GM19238 (cell line): ENCODE measurements at regions not wholly inside any gene's neighbourhood (a gene's known extent, or its start where the extent isn't known, plus 50 kb on each side); places are given as distances from the start of the nearest gene placed in this dataset.

Experiments used
- DNase-seq: peaks from one replicate; pipeline ENCODE4 v3.0.0; 2011; ENCODE audit warnings: low spot score; ENCODE audit not compliant: insufficient read length

DNA sequence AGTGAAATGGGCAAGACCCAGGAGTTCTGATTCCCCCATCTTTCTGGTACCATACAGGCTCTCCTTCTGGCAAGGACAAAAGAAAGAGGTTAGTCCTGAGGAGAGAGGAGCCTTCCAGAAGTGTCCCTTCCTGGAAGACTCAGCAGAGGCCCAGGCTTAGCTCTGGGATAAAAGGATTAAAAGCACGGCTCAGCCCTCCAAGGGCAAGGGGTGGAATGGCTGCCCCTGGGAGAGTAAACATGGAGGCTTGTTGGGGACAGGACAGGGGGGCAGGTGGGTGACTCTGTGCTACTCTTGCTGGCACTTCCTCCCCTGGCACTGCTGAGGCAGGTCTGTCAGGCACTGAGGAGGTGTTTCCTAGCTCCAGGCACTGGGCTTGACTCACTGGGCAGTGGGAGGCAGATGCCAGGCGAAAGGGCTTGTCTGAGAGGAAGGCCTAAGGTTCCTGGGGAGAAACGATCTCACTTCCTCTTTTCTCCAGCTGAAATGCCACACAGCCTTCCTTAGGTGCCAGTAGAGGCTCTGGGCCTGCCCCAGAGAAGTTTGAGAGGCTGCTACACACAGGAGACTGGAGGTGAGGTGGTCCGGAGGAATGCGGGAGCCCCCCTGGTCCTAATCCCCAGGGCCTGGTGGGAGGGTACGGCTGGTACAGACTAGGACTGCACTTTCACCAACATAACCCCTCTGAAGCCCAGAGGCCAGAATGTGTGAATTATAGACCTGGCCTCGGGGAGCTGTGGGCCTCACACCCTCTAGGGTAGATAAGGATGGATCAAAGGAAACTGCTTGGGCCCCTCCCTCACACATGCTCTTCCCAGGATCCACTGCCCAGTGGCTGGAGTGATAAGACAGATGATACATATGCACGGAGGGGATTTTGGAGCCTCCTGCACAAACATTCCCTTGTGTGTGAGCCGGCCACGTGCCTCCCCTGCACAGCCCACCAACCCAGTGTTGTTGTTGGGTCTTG lies 63.2 kb upstream of the PODXL start:
- no peak for DNase-seq

DNA sequence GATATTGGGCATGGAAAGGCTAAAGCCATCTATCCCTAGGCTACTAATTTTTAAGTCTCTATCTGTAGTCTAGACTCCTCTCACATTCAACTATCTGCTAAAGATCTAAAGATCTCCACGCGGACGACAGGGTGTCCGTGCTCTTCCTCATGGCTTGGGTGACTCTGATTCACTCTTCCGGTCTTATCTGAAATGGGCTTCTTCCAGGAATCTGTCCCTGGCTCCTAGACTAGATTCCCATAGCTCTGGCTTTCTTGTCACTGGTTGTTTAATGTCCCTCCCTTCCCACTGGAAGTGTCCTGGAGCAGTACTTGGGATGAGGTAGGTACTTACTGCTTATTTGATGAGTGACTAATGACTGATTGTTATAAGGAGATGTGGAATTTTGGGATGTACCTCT lies 62.0 kb upstream of the PODXL start:
- no peak for DNase-seq

DNA sequence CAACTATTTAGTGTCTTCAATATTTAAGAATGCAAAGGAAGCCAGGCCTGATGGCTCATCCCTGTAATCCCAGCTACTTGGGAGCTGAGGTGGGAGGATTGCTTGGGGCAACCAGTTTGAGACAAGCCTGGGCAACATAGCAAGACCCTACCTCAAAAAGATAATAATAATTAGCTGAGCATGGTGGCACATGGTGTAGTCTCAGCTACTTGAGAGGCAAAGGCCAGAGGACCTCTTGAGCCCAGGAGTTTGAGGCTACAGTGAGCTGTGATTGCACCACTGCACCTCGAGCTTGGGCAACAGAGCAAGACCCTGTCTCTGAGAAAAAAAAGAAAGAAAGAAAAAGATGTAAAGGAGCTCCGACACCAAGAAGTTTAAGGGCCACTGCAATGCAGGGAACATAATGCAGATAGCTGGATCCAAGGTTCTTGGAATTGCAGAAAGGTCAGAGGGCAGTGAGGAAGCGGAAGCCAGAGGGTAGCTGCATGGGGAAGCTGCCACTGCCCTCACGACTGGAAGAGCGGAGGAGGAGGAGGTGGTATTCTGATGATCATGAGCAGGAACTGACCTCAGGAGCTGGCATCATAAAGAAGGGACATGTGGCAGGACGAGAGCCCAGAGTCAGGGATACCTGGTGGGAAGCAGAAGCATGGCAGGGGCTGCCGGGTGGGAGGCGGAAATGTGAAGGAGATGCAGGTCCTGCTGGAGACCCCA lies 60.2 kb upstream of the PODXL start:
- DNase-seq, result no peak

DNA sequence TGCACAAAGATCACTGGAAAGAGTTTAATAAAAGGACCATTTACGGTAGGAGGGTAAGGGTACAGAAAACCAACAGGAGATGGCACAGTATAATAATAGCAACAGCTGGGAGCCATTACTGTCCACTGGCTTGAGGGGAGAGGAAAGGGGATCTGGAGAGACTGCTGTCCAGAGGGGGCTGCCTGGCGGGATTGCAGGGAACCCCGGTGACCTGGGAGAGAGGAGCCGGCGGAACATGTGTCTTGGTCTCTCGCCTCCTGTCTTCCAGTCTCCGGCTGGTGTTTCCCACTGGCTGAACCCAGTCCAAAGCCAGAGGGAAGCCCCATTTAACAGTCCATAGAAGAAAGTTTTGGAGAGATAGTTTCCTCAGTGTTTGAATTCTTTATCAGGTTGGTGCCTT lies 57.5 kb upstream of the PODXL start:
- no peak for DNase-seq

DNA sequence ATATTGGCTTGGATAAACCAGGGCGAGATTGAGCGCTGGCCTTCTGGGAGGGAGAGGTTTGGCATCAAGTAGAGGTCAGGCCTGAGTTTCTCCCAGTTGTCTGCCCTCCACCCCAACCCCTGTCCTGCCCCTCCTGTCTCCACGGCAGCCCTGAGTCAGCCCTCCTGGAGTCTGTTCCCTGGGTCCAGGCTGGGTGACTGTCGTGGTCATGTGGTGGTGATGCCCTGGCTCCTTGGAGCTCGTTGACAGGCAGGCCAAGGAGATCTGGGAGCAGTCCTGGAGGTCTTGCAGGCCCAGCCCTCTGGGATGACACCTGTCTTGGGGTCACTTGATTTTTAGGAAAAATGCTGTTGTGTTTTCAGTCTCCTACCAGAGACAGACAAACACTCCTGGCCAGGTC lies 53.6 kb upstream of the PODXL start:
- no peak for DNase-seq

DNA sequence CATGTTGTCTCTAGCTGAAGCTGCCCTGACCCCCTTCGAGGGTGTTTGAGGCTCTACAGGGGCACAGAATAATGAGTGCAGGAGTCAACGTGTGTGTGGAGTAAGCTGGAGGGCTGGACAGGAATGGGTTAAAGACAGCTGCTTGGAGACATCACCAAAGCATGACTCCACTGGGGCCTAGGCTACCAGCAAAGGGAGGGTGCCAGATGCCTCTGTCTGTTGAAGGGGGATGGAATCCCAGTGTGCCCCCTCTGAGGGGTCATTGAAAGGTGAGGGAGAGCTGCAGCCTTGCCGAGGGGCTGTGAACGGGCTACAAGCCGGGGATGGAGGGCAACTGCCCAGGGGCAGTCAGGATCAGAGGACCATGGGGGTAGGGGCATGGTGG lies 51.7 kb upstream of the PODXL start:
- no peak for DNase-seq

DNA sequence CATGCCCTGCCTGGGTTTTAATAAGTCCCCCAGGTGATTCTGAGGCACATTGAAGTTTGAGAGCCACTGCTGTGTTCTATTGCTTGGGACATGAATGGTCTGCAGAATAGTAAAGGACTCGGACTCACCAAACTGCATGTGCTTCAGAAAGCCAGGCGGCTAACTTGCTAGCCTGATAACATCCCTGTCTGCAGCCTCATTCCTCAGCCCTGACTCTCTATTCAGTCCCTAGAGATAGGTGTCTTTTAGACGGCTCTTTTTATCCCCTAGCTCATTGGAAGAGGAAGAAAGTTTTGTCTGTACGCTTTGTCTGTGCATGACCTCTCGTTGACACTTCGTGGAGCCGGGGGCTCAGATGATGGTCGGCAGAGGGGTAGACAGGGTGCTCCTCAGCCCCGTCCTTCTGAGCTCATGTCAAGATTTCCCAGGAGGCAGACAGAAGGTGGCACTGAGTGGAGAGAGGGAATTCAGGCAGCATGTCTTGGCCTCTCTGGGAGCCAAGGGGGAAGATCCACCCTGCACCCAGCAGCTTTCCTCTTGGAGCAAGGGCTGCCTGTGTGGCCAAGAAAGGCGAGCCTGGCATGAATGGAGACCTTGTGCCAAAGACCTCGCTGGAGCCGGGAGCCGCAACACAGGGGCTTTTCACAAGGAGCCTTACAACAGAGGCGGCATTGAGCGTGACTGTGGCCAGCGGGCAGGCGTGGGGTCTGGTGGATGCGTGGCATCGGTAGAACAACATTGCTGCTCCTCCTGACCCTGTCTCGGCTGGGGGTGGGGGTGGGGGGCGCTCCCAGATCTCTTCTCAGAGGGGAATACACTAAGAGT lies 51.1 kb upstream of the PODXL start:
- DNase-seq, result no peak

DNA sequence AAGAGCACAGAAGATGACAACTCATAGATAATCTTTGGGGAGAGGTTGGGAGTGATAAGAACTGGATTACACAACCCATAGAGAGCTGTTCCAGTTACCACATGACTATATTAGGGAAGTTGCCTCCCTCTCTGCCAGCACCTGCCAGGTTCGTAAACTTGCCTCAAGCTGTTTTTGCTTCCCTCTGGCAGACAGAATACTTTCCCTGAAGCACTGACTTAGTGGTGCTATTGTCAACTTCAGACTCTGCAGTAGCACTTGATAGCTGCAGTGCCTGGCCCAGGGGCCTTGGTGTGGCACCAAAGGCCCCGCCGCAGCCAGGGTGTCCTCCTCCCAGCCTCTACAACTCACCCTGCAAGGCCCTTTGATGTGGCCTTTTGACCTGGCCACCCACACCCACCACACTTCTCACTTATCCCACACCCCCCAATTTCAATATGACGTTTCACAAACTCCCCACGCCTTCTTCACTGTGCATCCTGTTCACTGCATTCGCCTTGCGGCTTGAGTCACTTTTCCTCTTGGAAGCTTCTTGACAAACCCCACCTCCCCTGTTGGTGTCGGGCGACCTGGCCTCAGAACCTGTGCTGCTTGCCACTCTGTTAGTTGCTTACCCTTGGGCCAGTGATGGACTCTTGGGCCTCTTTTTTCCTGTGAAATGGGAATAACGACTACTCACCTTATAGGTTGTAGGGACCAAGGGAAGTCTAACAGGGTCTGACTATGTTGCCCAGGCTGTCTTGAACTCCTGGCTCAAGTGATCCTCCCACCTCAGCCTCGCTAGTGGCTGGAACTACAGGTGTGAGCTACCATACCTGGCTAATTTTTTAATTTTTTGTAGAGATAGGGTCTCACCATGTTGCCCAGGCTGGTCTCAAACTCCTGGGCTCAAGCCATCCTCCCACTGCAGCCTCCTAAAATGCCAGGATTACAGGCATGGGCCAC lies 50.2 kb upstream of the PODXL start:
- no peak for DNase-seq
